RWPE1 (cell line): ENCODE measurements at regions not wholly inside any gene's neighbourhood (a gene's known extent, or its start where the extent isn't known, plus 50 kb on each side); places are given as distances from the start of the nearest gene placed in this dataset.

Experiments used
- CTCF ChIA-PET: fragments of 350-600 bp; sonication (Branson Sonifier 250); formaldehyde crosslinking; extraction: SDS; loops from one replicate; lab custom pipeline; 2021; lab: Yijun Ruan, JAX
- POLR2A ChIA-PET: fragments of 400-600 bp; formaldehyde crosslinking; extraction: SDS; loops from one replicate; lab custom pipeline; 2020; ENCODE audit warnings: antibody characterized with exemption; ENCODE audit not compliant: low non-redundant PET; lab: Yijun Ruan, JAX
- DNase-seq: peaks from one replicate; pipeline ENCODE4 v3.0.0; 2012; ENCODE audit warnings: low spot score
- H3K27ac ChIP-seq: fragments of 450-650 bp; 2 replicates; pipeline ENCODE4 v1.5.1; 2017
- TF ChIP-seq, protein P1 (sequence below): fragments of 450-650 bp; conservative IDR thresholded peaks from 2 replicates; pipeline ENCODE4 v1.5.1; 2017; ENCODE audit warnings: low read depth, mild to moderate bottlenecking

DNA sequence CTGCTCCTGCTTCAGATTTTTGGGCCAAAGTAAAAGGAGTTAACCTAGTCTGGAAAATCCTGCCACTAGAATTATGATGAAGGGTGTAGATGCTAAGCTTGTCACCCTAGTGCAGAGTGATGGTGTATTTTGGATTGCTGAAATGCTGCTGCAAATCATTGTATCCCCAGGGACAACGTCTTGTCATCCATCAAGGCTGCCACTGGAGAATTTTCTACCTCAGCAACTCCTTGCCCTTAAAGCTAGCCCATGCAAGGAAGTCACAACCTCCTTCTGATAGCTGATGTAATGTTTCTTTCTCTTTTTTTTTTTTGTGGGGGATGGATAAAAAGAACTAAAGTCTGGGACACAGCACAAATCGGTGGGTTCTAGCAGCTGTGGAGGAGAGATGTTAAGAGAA, 139.4 kb upstream of the FRMD6 start:
- no peak for DNase-seq
- ChIA-PET CTCF (interaction anchor here (0.6 kb wide), 1 partner anchor 42 kb away, joined by 4 read pairs; no protein-coding TSS in a partner anchor), POLR2A (no interaction called here)
- TF ChIP-seq, protein P1, sequence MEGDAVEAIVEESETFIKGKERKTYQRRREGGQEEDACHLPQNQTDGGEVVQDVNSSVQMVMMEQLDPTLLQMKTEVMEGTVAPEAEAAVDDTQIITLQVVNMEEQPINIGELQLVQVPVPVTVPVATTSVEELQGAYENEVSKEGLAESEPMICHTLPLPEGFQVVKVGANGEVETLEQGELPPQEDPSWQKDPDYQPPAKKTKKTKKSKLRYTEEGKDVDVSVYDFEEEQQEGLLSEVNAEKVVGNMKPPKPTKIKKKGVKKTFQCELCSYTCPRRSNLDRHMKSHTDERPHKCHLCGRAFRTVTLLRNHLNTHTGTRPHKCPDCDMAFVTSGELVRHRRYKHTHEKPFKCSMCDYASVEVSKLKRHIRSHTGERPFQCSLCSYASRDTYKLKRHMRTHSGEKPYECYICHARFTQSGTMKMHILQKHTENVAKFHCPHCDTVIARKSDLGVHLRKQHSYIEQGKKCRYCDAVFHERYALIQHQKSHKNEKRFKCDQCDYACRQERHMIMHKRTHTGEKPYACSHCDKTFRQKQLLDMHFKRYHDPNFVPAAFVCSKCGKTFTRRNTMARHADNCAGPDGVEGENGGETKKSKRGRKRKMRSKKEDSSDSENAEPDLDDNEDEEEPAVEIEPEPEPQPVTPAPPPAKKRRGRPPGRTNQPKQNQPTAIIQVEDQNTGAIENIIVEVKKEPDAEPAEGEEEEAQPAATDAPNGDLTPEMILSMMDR: no peak
- no peak overlapping the region for H3K27ac ChIP-seq

DNA sequence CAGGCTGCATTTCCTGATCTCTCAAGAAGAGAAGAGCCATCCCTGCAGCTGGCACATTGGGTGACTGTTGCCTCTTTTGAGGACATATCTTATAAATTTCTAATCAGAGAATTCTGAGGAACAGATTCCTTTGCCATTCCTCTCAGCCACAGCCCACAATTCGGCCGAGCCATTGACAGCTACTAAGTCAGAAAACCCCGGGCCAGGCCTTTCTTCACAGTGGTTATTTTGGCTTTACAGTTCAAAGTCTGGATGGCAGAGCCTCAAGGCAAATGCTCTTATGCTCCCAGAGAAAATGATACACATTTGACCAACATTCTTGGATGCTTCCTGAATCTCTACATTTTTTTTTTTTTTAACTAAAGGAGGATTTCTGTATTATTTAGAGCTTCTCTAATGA, 138.4 kb upstream of the FRMD6 start:
- ChIA-PET POLR2A (no interaction called here), CTCF (no interaction called here)
- no peak overlapping the region for H3K27ac ChIP-seq
- no peak for DNase-seq
- TF ChIP-seq, protein P1: no peak

DNA sequence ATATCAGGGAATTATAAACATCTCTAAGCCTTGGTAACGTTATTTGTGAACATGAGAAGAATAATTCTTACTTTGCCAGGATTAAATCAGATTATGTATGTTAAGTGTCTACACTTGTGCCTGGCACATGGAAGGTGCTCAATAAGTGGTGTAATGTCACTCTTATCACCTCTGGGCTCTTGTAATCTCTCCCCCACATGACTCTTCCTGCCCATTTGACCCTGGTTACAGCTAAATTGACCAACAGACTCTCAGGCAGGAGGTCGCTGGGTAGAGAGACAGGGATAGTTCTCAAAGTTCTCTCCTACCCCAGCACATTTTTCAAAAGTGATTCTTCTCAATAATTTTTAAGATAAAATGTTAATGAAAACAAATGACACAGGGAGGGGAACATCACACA, 137.8 kb upstream of the FRMD6 start:
- POLR2A ChIA-PET: no interaction called here
- no peak overlapping the region for H3K27ac ChIP-seq
- DNase-seq: no peak
- CTCF ChIA-PET: interaction anchor here (0.5 kb wide), 1 partner anchor 36 kb away, joined by 3 read pairs; no protein-coding TSS in a partner anchor
- TF ChIP-seq, protein P1: no peak

DNA sequence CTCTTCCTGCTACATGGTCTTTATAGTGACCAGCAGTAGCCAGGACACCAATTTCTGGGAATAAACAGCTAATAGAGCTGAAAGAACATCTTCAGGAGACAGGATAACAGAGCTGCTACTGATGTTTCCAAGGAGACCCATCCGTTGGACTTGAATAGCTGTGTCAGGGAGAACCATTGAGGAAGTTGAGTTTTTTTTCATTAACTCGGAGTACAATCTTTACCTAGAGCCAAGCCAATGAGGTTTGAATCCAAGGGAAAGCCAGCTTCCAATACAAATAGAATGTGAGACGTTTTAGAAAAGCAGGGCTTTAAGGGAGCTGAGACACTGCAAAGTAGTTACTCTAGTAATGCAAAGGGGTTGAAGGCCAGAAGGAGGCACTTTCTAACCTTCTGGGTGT, 136.1 kb upstream of the FRMD6 start:
- ChIA-PET CTCF (interaction anchor here (0.9 kb wide), 1 partner anchor 232 kb away, joined by 6 read pairs; no protein-coding TSS in a partner anchor), POLR2A (no interaction called here)
- H3K27ac ChIP-seq: no peak overlapping the region
- no peak for DNase-seq
- TF ChIP-seq, protein P1: no peak

DNA sequence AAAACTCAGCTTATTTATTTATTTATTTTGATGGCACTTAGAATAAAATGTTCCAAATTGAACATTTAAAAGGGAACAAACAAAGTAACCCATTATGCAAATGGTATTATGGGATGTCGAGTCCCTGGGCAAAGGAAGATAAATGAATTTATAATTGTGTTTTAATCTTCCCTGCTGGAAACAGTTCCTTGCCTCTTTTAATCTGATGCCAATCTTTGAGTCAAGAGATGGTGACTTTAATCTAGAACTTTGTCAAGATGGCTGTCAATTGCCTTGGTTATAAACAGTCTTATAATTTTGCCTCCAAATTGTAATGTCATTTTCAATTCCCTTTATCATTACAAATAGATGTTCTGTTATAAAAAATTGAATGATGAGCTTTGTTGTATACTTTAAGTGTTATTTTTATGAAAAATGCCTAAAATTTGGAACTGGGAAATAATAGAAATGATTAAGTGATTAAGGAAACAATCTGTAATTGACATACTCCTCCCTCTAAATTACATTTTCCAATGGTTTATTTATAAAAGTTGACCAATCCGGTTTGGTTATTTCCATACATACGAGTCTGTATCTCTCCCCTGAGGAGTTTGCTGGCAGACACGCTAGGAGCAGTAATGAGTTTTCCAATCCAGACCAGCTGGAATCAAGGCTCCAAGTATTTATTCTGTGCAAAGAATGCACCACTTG, 134.9 kb upstream of the FRMD6 start:
- CTCF ChIA-PET: no interaction called here
- POLR2A ChIA-PET: no interaction called here
- TF ChIP-seq, protein P1: no peak
- H3K27ac ChIP-seq: no peak overlapping the region
- no peak for DNase-seq

DNA sequence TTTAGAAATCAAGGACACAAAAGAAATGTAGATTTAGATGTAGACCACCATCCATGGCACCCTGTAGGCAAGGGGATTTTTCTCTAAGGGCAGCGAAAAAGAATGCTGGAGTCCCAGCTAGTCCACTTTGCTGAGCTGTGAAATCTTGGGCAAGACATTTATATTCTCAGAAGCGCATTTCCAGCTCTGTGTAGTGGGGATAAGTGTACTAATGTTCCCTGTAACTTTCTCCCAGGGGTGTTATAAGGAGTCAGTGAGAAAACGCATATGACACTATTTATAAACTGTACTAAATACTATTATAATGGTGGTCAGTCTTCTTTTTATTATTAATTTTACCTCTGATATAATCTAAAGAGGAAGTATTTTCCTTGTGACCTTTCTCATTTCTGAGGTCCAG, 133.4 kb upstream of the FRMD6 start:
- CTCF ChIA-PET: interaction anchor here (0.6 kb wide), 2 partner anchors 259 to 781 kb away, joined by 3 read pairs; no protein-coding TSS in a partner anchor
- TF ChIP-seq, protein P1: no peak
- no peak overlapping the region for H3K27ac ChIP-seq
- no peak for DNase-seq
- POLR2A ChIA-PET: no interaction called here
